ENCODE measurements at regions not wholly inside any gene's neighbourhood (a gene's known extent, or its start where the extent isn't known, plus 50 kb on each side); places are given as distances from the start of the nearest gene placed in this dataset.

DNA sequence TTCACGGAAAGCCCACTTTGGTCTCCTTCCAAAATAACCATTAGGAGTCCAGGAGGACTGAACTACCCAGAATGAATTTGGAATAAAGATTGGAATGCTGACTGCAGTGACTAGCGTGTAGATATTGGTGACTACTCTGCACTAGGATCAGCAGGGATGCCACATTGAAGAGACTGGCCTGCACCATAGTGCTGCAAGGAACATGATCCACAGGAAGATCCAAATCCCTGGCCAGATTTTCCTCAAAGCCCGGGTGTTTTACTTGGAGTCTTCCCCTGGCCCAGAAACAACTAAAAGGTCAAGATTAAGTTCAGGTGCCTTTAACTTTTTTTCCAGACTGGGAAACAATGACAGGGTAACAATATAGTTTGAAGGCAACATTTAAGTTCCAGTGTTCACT is 870.4 kb downstream of the CDH8 start:
- in situ Hi-C loops (cut with HindIII; ENCODE audit: extremely low pct_ligation_motif_present, low pct_unique_long_range_greater_than_20kb) = no loop called here
- Histone ChIP-seq H3K27me3 (ENCODE audit: control insufficient read depth in 1 of 2, insufficient read depth in 2 of 2, low read length in 2 of 2) (no peaks in the 10 kb centered on the region), H4K20me1 (ENCODE audit: insufficient read depth, low read length) (no peaks in the 10 kb centered on the region), H3K79me2 (ENCODE audit: insufficient read depth, low read length) (no peaks in the 10 kb centered on the region), H3K4me2 (ENCODE audit: low read depth, low read length) (no peak overlapping the region), H3K4me3 (replicated peaks in 1 of 3; ENCODE audit: insufficient read depth in 1 of 3, low read depth in 2 of 3, low read length in 3 of 3) (no peak overlapping the region), H3K36me3 (replicated peaks in 1 of 2; ENCODE audit: control insufficient read depth in 1 of 2, insufficient read depth in 2 of 2, low read length in 2 of 2) (no peaks in the 10 kb centered on the region), H3K9ac (ENCODE audit: insufficient read depth, low read depth, low read length) (no peak overlapping the region), H3K9me3 (ENCODE audit: low read length) (peaks cover 33% of the 10 kb centered on the region), H3K27ac (ENCODE audit: extremely low read length, insufficient read depth, low read length) (no peak overlapping the region), H3K4me1 (ENCODE audit: insufficient read depth, low read length) (no peaks in the 10 kb centered on the region), H2AFZ (ENCODE audit: low read length) (no peak overlapping the region)
- POLR2A ChIA-PET = no interaction called here
- FAIRE-seq (no peak), DNase-seq (ENCODE audit: low spot score) (no peak), ATAC-seq (no peak)
- CTCF ChIA-PET (ENCODE audit: low intra/inter-chr PET ratio, low total read pairs) = no interaction called here
- WGBS (ENCODE audit: low lambda C conversion rate) = 4% methylated on average over 3 of the region's 3 CpGs
- TF ChIP-seq ZNF891 (CRISPR knock-in tag; IDR thresholded peaks at IDR 0.05) = no peak
- no peak for TF ChIP-seq ZNF782 (CRISPR knock-in tag; IDR thresholded peaks at IDR 0.05; ENCODE audit: borderline replicate concordance)
- TF ChIP-seq ZNF251 (CRISPR knock-in tag; IDR thresholded peaks at IDR 0.05) = no peak
- TF ChIP-seq, protein P1, sequence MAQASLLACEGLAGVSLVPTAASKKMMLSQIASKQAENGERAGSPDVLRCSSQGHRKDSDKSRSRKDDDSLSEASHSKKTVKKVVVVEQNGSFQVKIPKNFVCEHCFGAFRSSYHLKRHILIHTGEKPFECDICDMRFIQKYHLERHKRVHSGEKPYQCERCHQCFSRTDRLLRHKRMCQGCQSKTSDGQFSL (CRISPR knock-in tag; IDR thresholded peaks at IDR 0.05) = no peak
- TF ChIP-seq ATF7 (IDR thresholded peaks at IDR 0.05) = no peak
- TF ChIP-seq ATF7 (CRISPR knock-in tag; IDR thresholded peaks at IDR 0.05) = no peak
- TF ChIP-seq, protein P2, sequence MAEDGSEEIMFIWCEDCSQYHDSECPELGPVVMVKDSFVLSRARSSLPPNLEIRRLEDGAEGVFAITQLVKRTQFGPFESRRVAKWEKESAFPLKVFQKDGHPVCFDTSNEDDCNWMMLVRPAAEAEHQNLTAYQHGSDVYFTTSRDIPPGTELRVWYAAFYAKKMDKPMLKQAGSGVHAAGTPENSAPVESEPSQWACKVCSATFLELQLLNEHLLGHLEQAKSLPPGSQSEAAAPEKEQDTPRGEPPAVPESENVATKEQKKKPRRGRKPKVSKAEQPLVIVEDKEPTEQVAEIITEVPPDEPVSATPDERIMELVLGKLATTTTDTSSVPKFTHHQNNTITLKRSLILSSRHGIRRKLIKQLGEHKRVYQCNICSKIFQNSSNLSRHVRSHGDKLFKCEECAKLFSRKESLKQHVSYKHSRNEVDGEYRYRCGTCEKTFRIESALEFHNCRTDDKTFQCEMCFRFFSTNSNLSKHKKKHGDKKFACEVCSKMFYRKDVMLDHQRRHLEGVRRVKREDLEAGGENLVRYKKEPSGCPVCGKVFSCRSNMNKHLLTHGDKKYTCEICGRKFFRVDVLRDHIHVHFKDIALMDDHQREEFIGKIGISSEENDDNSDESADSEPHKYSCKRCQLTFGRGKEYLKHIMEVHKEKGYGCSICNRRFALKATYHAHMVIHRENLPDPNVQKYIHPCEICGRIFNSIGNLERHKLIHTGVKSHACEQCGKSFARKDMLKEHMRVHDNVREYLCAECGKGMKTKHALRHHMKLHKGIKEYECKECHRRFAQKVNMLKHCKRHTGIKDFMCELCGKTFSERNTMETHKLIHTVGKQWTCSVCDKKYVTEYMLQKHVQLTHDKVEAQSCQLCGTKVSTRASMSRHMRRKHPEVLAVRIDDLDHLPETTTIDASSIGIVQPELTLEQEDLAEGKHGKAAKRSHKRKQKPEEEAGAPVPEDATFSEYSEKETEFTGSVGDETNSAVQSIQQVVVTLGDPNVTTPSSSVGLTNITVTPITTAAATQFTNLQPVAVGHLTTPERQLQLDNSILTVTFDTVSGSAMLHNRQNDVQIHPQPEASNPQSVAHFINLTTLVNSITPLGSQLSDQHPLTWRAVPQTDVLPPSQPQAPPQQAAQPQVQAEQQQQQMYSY (CRISPR knock-in tag; IDR thresholded peaks at IDR 0.05) = no peak
- TF ChIP-seq NFKBIZ (CRISPR knock-in tag; IDR thresholded peaks at IDR 0.05) = no peak
- TF ChIP-seq STAT5B (CRISPR knock-in tag; IDR thresholded peaks at IDR 0.05) = no peak
- TF ChIP-seq, protein P3, sequence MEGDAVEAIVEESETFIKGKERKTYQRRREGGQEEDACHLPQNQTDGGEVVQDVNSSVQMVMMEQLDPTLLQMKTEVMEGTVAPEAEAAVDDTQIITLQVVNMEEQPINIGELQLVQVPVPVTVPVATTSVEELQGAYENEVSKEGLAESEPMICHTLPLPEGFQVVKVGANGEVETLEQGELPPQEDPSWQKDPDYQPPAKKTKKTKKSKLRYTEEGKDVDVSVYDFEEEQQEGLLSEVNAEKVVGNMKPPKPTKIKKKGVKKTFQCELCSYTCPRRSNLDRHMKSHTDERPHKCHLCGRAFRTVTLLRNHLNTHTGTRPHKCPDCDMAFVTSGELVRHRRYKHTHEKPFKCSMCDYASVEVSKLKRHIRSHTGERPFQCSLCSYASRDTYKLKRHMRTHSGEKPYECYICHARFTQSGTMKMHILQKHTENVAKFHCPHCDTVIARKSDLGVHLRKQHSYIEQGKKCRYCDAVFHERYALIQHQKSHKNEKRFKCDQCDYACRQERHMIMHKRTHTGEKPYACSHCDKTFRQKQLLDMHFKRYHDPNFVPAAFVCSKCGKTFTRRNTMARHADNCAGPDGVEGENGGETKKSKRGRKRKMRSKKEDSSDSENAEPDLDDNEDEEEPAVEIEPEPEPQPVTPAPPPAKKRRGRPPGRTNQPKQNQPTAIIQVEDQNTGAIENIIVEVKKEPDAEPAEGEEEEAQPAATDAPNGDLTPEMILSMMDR (CRISPR knock-in tag; IDR thresholded peaks at IDR 0.05) = no peak
- no peak for TF ChIP-seq ZNF224 (CRISPR knock-in tag; IDR thresholded peaks at IDR 0.05)
- TF ChIP-seq ARNTL (CRISPR knock-in tag; IDR thresholded peaks at IDR 0.05) = no peak
- no peak for TF ChIP-seq ZBTB7A (CRISPR knock-in tag; IDR thresholded peaks at IDR 0.05)
- TF ChIP-seq, protein P4, sequence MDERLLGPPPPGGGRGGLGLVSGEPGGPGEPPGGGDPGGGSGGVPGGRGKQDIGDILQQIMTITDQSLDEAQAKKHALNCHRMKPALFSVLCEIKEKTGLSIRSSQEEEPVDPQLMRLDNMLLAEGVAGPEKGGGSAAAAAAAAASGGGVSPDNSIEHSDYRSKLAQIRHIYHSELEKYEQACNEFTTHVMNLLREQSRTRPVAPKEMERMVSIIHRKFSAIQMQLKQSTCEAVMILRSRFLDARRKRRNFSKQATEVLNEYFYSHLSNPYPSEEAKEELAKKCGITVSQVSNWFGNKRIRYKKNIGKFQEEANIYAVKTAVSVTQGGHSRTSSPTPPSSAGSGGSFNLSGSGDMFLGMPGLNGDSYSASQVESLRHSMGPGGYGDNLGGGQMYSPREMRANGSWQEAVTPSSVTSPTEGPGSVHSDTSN (CRISPR knock-in tag; IDR thresholded peaks at IDR 0.05) = no peak
- no peak for TF ChIP-seq SRSF9 (IDR thresholded peaks at IDR 0.05; ENCODE audit: borderline replicate concordance, insufficient read depth, low read depth, low read length, poor library complexity, severe bottlenecking)
- no peak for TF ChIP-seq ZNF550 (CRISPR knock-in tag; IDR thresholded peaks at IDR 0.05; ENCODE audit: borderline replicate concordance)
- TF ChIP-seq SIN3B (IDR thresholded peaks at IDR 0.05; ENCODE audit: low read length) = no peak
- no peak for TF ChIP-seq EED (CRISPR knock-in tag; IDR thresholded peaks at IDR 0.05)
- intact Hi-C loops (cut with micrococcal nuclease; ENCODE audit: unreplicated experiment) = no loop called here
- no TSS peak for BruUV-seq (replicated peaks)

All from HepG2 (cell line).